A549 (cell line): ENCODE measurements at regions not wholly inside any gene's neighbourhood (a gene's known extent, or its start where the extent isn't known, plus 50 kb on each side); places are given as distances from the start of the nearest gene placed in this dataset.
"Not testable (repeated sequence)": the region's sequence is repeated elsewhere in the genome, so short reads cannot be mapped to it uniquely, and the experiment has no call there.

Source experiments
- ATAC-seq, 2 experiments: fragments of 200-7000 bp in 1 of 2; fragments of >200 bp in 1 of 2; cut with Nextera tagmentation in 1 of 2; cut with Tn5 transposase in 1 of 2; 3 replicates each; pipeline versions ENCODE4 v1.8.0 to v1.9.1; 2018 to 2020; ENCODE audit warnings: mild to moderate bottlenecking in 1 of 2, moderate library complexity in 1 of 2
- CTCF ChIA-PET: fragments of 300-600 bp; sonication (Branson Sonifier 250); formaldehyde crosslinking; extraction: SDS; loops from one replicate; lab custom pipeline; 2021; ENCODE audit warnings: antibody characterized with exemption, inconsistent platforms; lab: Yijun Ruan, JAX
- POLR2A ChIA-PET: fragments of 350-600 bp; formaldehyde crosslinking; extraction: SDS; loops from one replicate; lab custom pipeline; 2021; ENCODE audit warnings: antibody characterized with exemption, inconsistent platforms; lab: Yijun Ruan, JAX
- DNase-seq, 2 experiments: peaks; one replicate each; pipeline versions ENCODE4 v3.0.0 to v3.0.0-alpha.2; 2011 to 2016; ENCODE audit warnings: low read depth in 1 of 2, low spot score in 1 of 2
- FAIRE-seq: peaks from 2 replicates; lab custom pipeline; 2011; peaks lifted over from hg19 to GRCh38; lab: Jason Lieb, UNC
- H3K27ac ChIP-seq, 2 experiments: fragments of >200 bp; sonication (Bioruptor Twin); formaldehyde crosslinking; 3 replicates each; pipeline ENCODE4 v1.5.1; 2016 to 2017
- H3K4me1 ChIP-seq: fragments of >200 bp; sonication (Bioruptor Twin); formaldehyde crosslinking; 3 replicates; pipeline ENCODE4 v1.6.1; 2016
- H3K4me2 ChIP-seq: fragments of >200 bp; sonication (Bioruptor Twin); formaldehyde crosslinking; 3 replicates; pipeline ENCODE4 v1.6.1; 2016
- H3K4me3 ChIP-seq: fragments of >200 bp; sonication (Bioruptor Twin); formaldehyde crosslinking; 3 replicates; pipeline ENCODE4 v1.5.1; 2016
- H3K9me3 ChIP-seq: fragments of >200 bp; sonication (Bioruptor Twin); formaldehyde crosslinking; 3 replicates; pipeline ENCODE4 v1.6.1; 2016
- EHMT2 ChIP-seq: fragments of 200-600 bp; sonication (generic); IDR thresholded peaks from 2 replicates; pipeline ENCODE4 v1.6.1; 2016; ENCODE audit warnings: antibody characterized with exemption, low read depth, mild to moderate bottlenecking, moderate library complexity
- ESRRA ChIP-seq: fragments of 150-350 bp; IDR thresholded peaks from 2 replicates; pipeline ENCODE4 v1.6.1; 2014; ENCODE audit warnings: mild to moderate bottlenecking, low read length, borderline replicate concordance
- FOSL2 ChIP-seq, 2 experiments: fragments of 450-650 bp in 1 of 2; fragments of >200 bp in 1 of 2; sonication (Bioruptor Twin) in 1 of 2; formaldehyde crosslinking; IDR thresholded peaks; 2 replicates each; pipeline versions ENCODE4 v1.5.0 to v1.6.1; 2016 to 2020; ENCODE audit warnings: mild to moderate bottlenecking in 1 of 2, moderate library complexity in 1 of 2
- HDAC2 ChIP-seq: fragments of 200-600 bp; sonication (generic); IDR thresholded peaks from 2 replicates; pipeline ENCODE4 v1.6.1; 2016
- HMGXB4 ChIP-seq: fragments of 250-450 bp; sonication (Bioruptor Pico); IDR thresholded peaks from 2 replicates; pipeline ENCODE4 v1.5.0; 2021; ENCODE audit warnings: mild to moderate bottlenecking, moderate library complexity, borderline replicate concordance
- HOXA7 ChIP-seq: fragments of 250-450 bp; sonication (Bioruptor Pico); IDR thresholded peaks from 2 replicates; pipeline ENCODE4 v1.5.0; 2020; ENCODE audit warnings: mild to moderate bottlenecking, moderate library complexity
- MAFK ChIP-seq: fragments of 450-650 bp; IDR thresholded peaks from 2 replicates; pipeline ENCODE4 v1.6.1; 2014; ENCODE audit not compliant: partially characterized antibody
- MAX ChIP-seq: IDR thresholded peaks from 2 replicates; pipeline ENCODE4 v1.6.1; 2012
- NPAS2 ChIP-seq: fragments of 250-450 bp; sonication (Bioruptor Pico); IDR thresholded peaks from 2 replicates; pipeline ENCODE4 v1.8.0; 2022; ENCODE audit warnings: mild to moderate bottlenecking, moderate library complexity, borderline replicate concordance
- PHF8 ChIP-seq: fragments of 200-600 bp; sonication (generic); IDR thresholded peaks from 2 replicates; pipeline ENCODE4 v1.6.1; 2016; ENCODE audit warnings: low read depth, mild to moderate bottlenecking, antibody characterized with exemption, moderate library complexity, borderline replicate concordance
- RCOR1 ChIP-seq: fragments of 150-350 bp; IDR thresholded peaks from 2 replicates; pipeline ENCODE4 v1.6.1; 2014; ENCODE audit warnings: antibody characterized with exemption, low read length, low read depth
- RNF2 ChIP-seq: fragments of 200-600 bp; sonication (generic); IDR thresholded peaks from 2 replicates; pipeline ENCODE4 v1.6.1; 2016; ENCODE audit warnings: low read depth, mild to moderate bottlenecking, antibody characterized with exemption, moderate library complexity, borderline replicate concordance
- SREBF2 ChIP-seq: fragments of 450-650 bp; IDR thresholded peaks from 2 replicates; pipeline ENCODE4 v1.6.1; 2014; ENCODE audit warnings: mild to moderate bottlenecking, moderate library complexity
- WGBS: methylation state at CpG from one replicate; pipeline ENCODE4 v1.1.6; 2017; ENCODE audit errors: missing lambda C conversion rate; 5-methylcytosine and 5-hydroxymethylcytosine counted together
- TF ChIP-seq, protein P1 (sequence below): fragments of >200 bp; sonication (Bioruptor Twin); formaldehyde crosslinking; IDR thresholded peaks from 2 replicates; pipeline ENCODE4 v1.6.1; 2016
- TF ChIP-seq, protein P2 (sequence below): fragments of 200-600 bp; sonication (generic); IDR thresholded peaks from 2 replicates; pipeline ENCODE4 v1.6.1; 2016; ENCODE audit warnings: antibody characterized with exemption, mild to moderate bottlenecking, moderate library complexity

GRCh38 chr12:69046363-69046762 lies 113.4 kb upstream of the CPM start:
- H3K4me1 ChIP-seq, result no peaks in the 10 kb centered on the region
- no peak overlapping the region for H3K27ac ChIP-seq
- H3K4me3 ChIP-seq, result no peak overlapping the region
- 91% methylated on average over 2 of the region's 2 CpGs for WGBS
- DNase-seq, result no peak
- no peak for TF ChIP-seq RNF2
- no peak for TF ChIP-seq ESRRA
- no peak for TF ChIP-seq HMGXB4 (CRISPR knock-in tag)
- TF ChIP-seq HDAC2, result no peak
- TF ChIP-seq PHF8, result no peak
- TF ChIP-seq MAX, result no peak
- ChIA-PET POLR2A (no interaction called here), CTCF (no interaction called here)
- no peak overlapping the region for H3K4me2 ChIP-seq
- ATAC-seq, result no peak
- FAIRE-seq, result no peak
- H3K9me3 ChIP-seq, result no peaks in the 10 kb centered on the region

DNA sequence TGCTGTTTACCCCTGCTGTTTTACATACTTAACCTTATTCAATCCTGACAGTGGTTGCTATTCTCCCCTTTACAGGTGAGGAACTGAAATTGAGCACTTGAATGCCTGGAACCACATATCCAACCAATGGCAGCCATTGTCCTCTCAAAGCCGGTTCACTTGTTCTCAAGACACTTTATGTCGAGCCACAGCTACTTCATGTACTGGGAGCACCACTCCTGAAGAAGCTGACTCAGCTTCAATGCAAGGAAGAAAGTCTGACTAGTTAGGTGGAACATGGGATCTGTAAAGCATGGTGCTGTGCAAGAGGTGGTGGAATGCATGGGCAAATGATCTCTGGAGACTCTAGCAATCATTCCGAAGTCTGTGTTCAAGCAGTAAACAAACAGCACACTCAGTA lies 113.9 kb upstream of the CPM start:
- Histone ChIP-seq H3K27ac (no peak overlapping the region), H3K9me3 (no peaks in the 10 kb centered on the region), H3K4me3 (no peak overlapping the region), H3K4me2 (no peak overlapping the region), H3K4me1 (no peaks in the 10 kb centered on the region; the same call in 2 of the 3 replicates)
- ATAC-seq, result no peak
- TF ChIP-seq MAFK (peak; percentile 50), PHF8 (no peak), RCOR1 (no peak), NPAS2 (CRISPR knock-in tag) (no peak), HOXA7 (CRISPR knock-in tag) (no peak), ESRRA (no peak)
- TF ChIP-seq, protein P1, sequence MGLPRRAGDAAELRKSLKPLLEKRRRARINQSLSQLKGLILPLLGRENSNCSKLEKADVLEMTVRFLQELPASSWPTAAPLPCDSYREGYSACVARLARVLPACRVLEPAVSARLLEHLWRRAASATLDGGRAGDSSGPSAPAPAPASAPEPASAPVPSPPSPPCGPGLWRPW, result no peak
- TF ChIP-seq, protein P2, sequence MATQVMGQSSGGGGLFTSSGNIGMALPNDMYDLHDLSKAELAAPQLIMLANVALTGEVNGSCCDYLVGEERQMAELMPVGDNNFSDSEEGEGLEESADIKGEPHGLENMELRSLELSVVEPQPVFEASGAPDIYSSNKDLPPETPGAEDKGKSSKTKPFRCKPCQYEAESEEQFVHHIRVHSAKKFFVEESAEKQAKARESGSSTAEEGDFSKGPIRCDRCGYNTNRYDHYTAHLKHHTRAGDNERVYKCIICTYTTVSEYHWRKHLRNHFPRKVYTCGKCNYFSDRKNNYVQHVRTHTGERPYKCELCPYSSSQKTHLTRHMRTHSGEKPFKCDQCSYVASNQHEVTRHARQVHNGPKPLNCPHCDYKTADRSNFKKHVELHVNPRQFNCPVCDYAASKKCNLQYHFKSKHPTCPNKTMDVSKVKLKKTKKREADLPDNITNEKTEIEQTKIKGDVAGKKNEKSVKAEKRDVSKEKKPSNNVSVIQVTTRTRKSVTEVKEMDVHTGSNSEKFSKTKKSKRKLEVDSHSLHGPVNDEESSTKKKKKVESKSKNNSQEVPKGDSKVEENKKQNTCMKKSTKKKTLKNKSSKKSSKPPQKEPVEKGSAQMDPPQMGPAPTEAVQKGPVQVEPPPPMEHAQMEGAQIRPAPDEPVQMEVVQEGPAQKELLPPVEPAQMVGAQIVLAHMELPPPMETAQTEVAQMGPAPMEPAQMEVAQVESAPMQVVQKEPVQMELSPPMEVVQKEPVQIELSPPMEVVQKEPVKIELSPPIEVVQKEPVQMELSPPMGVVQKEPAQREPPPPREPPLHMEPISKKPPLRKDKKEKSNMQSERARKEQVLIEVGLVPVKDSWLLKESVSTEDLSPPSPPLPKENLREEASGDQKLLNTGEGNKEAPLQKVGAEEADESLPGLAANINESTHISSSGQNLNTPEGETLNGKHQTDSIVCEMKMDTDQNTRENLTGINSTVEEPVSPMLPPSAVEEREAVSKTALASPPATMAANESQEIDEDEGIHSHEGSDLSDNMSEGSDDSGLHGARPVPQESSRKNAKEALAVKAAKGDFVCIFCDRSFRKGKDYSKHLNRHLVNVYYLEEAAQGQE, result no peak
- no peak for DNase-seq
- CTCF ChIA-PET, result no interaction called here
- POLR2A ChIA-PET, result no interaction called here
- FAIRE-seq, result no peak
- WGBS, result 85% methylated on average over 3 of the region's 3 CpGs

DNA sequence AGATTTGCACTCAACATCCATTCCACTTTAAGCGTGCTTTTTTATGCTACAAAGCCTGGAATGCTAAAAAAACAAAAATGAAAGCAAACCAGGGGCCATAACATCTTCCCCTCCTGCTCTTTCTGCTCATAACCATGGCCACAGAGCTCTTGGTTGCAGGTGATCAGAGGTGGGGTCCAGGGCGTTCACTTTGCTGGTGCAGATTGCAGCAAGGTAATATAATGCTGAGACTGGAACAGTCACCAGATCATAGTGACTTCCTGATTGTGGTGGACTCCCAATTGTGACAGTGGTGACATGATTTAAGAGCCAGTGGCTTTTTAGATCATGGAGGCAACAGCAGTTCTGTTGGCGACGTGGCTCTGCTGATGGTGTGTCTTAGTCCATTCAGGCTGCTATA lies 115.0 kb upstream of the CPM start:
- CTCF ChIA-PET, result no interaction called here
- H3K4me3 ChIP-seq, result no peak overlapping the region
- ATAC-seq, result no peak
- FAIRE-seq, result no peak
- no peaks in the 10 kb centered on the region for H3K9me3 ChIP-seq
- no peak for DNase-seq
- TF ChIP-seq SREBF2 (no peak), HMGXB4 (CRISPR knock-in tag) (no peak), ESRRA (no peak), FOSL2 (IDR thresholded peaks at IDR 0.05) (no peak), FOSL2 (CRISPR knock-in tag; IDR thresholded peaks at IDR 0.05) (no peak), HOXA7 (CRISPR knock-in tag) (no peak), EHMT2 (no peak)
- peaks cover 10% of the 10 kb centered on the region for H3K4me1 ChIP-seq
- 84% methylated on average over 4 of the region's 4 CpGs for WGBS
- no peak overlapping the region for H3K27ac ChIP-seq
- no peak overlapping the region for H3K4me2 ChIP-seq
- POLR2A ChIA-PET, result no interaction called here

DNA sequence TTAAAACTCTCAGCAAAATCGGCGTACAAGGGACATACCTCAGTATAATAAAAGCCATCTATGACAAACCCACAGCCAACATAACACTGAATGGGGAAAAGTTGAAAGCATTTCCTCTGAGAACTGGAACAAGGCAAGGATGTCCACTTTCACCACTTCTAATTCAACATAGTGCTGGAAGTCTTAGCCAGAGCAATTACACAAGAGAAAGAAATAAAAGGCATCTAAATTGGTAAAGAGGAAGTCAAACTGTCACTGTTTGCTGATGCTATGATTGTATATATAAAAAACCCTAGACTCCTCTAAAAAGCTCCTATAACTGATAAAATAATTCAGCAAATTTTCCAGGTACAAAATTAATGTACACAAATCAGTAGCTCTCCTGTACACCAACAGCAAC lies 116.9 kb upstream of the CPM start:
- H3K4me3 ChIP-seq, H3K4me2 ChIP-seq, POLR2A ChIA-PET, DNase-seq, FAIRE-seq, H3K9me3 ChIP-seq, ATAC-seq, H3K27ac ChIP-seq, CTCF ChIA-PET: not testable (repeated sequence)
- peaks cover 17% of the 10 kb centered on the region for H3K4me1 ChIP-seq
- WGBS, result 86% methylated on average over 2 of the region's 2 CpGs
